ENCODE measurements at regions not wholly inside any gene's neighbourhood (a gene's known extent, or its start where the extent isn't known, plus 50 kb on each side); places are given as distances from the start of the nearest gene placed in this dataset.
"Not testable (repeated sequence)": the region's sequence is repeated elsewhere in the genome, so short reads cannot be mapped to it uniquely, and the experiment has no call there.

DNA sequence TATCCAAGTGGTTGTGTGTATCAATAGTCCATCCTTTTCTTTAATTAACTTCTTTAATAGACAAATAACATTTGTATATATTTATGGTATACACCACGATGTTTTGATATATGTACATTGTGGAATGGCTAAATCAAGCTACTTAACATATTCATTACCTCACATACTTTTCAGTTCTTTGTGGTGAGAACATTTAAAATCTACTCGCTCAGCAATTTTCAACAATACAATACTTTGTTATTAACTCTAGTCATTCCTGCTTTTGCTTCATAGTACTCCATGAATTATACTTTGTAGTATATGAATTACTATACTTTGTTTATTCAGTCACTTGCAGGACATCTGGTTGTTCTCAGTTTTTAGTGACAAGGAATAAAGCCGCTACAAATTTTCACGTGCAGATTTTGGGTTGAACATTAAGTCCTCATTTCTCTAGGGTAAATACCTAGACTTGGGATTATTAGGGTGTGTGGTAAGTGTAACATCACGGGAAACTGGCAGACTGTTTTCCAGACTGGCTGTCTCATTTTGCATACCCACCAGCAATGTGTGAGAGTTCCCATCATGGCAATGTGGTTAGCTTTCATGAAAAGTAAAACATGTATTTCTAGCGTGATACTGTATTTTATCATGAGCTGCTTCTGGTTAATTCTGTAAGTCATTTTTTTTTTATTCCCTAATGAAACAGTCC lies 354.4 kb upstream of the WWC1 start:
- no peaks in the 10 kb centered on the region for H3K36me3 ChIP-seq (ENCODE audit: control insufficient read depth, insufficient read depth, low read length)
- H3K4me3 ChIP-seq (ENCODE audit: low read length): no peak overlapping the region
- H3K27ac ChIP-seq (ENCODE audit: low read length): no peak overlapping the region
- DNase-seq (ENCODE audit: low read depth, low spot score): no peak
- no peaks in the 10 kb centered on the region for H3K9me3 ChIP-seq (ENCODE audit: control insufficient read depth, insufficient read depth, low read length)
- WGBS (ENCODE audit: insufficient coverage, insufficient read length): no CpG with 5 or more reads among the region's 6 CpGs
- no peaks in the 10 kb centered on the region for H3K4me1 ChIP-seq (ENCODE audit: control insufficient read depth, insufficient read depth, low read length)
- no peaks in the 10 kb centered on the region for H3K27me3 ChIP-seq (ENCODE audit: control insufficient read depth, insufficient read depth, low read length)

DNA sequence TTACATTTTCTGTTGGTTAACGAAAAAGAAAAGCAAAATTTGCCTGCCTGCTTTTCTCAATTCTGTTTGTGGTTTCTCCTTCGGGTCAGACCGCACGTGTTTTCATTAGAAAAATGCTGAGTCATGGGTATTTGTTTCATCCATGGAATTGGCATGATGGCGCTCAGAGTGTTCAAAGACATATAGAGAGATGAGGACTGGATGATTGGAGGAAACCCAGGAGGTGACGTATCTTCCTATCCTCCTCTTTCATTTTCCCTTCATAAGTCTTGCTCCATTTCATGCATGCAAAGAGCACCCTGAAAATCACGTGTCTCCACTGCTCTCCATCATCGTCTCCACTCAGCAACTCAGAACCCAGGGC lies 353.8 kb upstream of the WWC1 start:
- no CpG with 5 or more reads among the region's 8 CpGs for WGBS (ENCODE audit: insufficient coverage, insufficient read length)
- H3K27ac ChIP-seq (ENCODE audit: low read length): no peak overlapping the region
- H3K27me3 ChIP-seq (ENCODE audit: control insufficient read depth, insufficient read depth, low read length): no peaks in the 10 kb centered on the region
- no peaks in the 10 kb centered on the region for H3K4me1 ChIP-seq (ENCODE audit: control insufficient read depth, insufficient read depth, low read length)
- no peaks in the 10 kb centered on the region for H3K9me3 ChIP-seq (ENCODE audit: control insufficient read depth, insufficient read depth, low read length)
- no peak for DNase-seq (ENCODE audit: low read depth, low spot score)
- no peak overlapping the region for H3K4me3 ChIP-seq (ENCODE audit: low read length)
- H3K36me3 ChIP-seq (ENCODE audit: control insufficient read depth, insufficient read depth, low read length): no peaks in the 10 kb centered on the region

DNA sequence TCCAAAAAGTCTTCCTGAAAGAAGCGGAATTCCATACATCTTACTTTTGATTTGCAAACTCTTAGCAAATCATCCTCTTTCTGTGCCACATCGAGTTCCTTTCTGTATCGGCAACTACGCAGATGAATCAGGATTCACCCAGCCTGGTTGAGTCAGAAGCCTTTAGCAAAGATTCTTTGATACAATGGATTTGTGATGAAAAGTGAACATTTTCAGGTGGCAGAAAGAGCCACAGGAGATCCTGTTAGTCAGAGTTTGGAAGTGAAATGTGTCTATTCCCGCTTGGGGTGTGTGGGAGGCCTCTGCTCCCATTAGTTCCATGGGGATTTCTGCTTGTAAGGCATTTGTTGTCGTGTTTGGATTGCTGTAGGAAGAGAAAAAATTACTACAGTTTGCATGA lies 351.8 kb upstream of the WWC1 start:
- Histone ChIP-seq H3K27me3 (ENCODE audit: control insufficient read depth, insufficient read depth, low read length) (no peaks in the 10 kb centered on the region), H3K36me3 (ENCODE audit: control insufficient read depth, insufficient read depth, low read length) (no peaks in the 10 kb centered on the region), H3K4me3 (ENCODE audit: low read length) (no peak overlapping the region), H3K9me3 (ENCODE audit: control insufficient read depth, insufficient read depth, low read length) (no peaks in the 10 kb centered on the region), H3K27ac (ENCODE audit: low read length) (no peak overlapping the region), H3K4me1 (ENCODE audit: control insufficient read depth, insufficient read depth, low read length) (no peaks in the 10 kb centered on the region)
- DNase-seq (ENCODE audit: low read depth, low spot score): no peak
- WGBS (ENCODE audit: insufficient coverage, insufficient read length): no CpG with 5 or more reads among the region's 6 CpGs

DNA sequence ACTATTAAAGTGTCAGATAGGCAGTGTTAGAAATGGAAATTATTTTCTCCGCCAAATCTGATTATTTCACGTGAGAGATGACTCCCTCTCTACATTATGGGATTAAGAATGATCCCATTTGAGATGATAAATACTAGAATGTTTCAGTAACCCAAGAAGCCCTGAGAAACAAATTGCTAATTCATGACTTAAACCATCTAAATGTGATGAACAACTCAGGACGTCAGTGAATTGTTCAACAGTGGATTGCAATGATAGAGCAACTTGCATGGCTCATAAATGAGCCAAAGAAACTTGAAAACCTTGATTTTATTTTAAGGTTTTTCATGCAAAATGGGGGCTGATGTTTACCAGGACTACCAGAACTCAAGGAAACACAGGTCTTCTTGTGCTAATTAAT lies 350.5 kb upstream of the WWC1 start:
- Histone ChIP-seq H3K27me3 (ENCODE audit: control insufficient read depth, insufficient read depth, low read length) (no peaks in the 10 kb centered on the region), H3K36me3 (ENCODE audit: control insufficient read depth, insufficient read depth, low read length) (no peaks in the 10 kb centered on the region), H3K4me3 (ENCODE audit: low read length) (no peak overlapping the region), H3K9me3 (ENCODE audit: control insufficient read depth, insufficient read depth, low read length) (no peaks in the 10 kb centered on the region), H3K27ac (ENCODE audit: low read length) (no peak overlapping the region), H3K4me1 (ENCODE audit: control insufficient read depth, insufficient read depth, low read length) (no peaks in the 10 kb centered on the region)
- no CpG with 5 or more reads among the region's 3 CpGs for WGBS (ENCODE audit: insufficient coverage, insufficient read length)
- no peak for DNase-seq (ENCODE audit: low read depth, low spot score)

DNA sequence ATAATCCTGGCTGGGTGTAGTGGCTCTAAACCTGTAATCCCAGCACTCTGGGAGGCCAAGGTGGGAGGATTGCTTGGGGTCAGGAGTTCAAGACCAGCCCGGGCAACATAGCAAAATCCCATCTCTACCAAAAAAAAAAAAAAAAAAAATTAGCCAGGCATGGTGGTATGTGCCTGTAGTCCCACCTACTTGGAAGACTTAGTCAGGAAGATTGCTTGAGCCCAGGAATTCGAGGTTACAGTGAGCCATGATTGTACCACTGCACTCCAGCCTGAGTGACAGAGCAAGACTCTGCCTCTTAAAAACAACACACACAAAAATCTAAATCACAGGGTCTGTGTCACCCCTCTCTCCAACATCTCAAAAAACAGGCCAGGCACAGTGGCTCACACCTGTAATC lies 349.9 kb upstream of the WWC1 start:
- not testable (repeated sequence) for H3K27me3 ChIP-seq (ENCODE audit: control insufficient read depth, insufficient read depth, low read length); DNase-seq (ENCODE audit: low read depth, low spot score); H3K4me3 ChIP-seq (ENCODE audit: low read length); H3K4me1 ChIP-seq (ENCODE audit: control insufficient read depth, insufficient read depth, low read length); H3K9me3 ChIP-seq (ENCODE audit: control insufficient read depth, insufficient read depth, low read length); H3K27ac ChIP-seq (ENCODE audit: low read length); H3K36me3 ChIP-seq (ENCODE audit: control insufficient read depth, insufficient read depth, low read length)
- no CpG with 5 or more reads among the region's 2 CpGs for WGBS (ENCODE audit: insufficient coverage, insufficient read length)

DNA sequence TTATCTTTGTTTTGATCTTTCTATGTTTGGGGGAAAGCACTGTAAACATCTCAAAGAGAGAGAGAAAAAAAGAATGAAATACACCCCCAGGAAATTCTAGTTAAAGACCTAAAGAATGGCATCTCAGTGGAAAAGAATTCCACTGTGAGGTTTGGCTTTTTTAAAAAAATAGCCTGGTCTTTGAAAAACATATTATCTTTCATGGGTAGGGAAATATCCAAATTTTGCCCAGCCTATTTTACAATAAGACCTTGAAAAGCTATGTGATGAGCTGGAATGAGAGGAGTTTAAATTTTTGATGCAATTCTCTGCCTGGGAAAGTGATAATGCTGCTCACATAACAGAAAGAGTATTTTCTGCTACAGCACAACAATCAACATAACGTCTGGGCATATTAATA lies 348.1 kb upstream of the WWC1 start:
- H3K4me1 ChIP-seq (ENCODE audit: control insufficient read depth, insufficient read depth, low read length): no peaks in the 10 kb centered on the region
- no peak overlapping the region for H3K27ac ChIP-seq (ENCODE audit: low read length)
- DNase-seq (ENCODE audit: low read depth, low spot score): no peak
- no peaks in the 10 kb centered on the region for H3K9me3 ChIP-seq (ENCODE audit: control insufficient read depth, insufficient read depth, low read length)
- no peaks in the 10 kb centered on the region for H3K36me3 ChIP-seq (ENCODE audit: control insufficient read depth, insufficient read depth, low read length)
- H3K27me3 ChIP-seq (ENCODE audit: control insufficient read depth, insufficient read depth, low read length): no peaks in the 10 kb centered on the region
- H3K4me3 ChIP-seq (ENCODE audit: low read length): no peak overlapping the region
- no CpG with 5 or more reads among the region's 1 CpG for WGBS (ENCODE audit: insufficient coverage, insufficient read length)

DNA sequence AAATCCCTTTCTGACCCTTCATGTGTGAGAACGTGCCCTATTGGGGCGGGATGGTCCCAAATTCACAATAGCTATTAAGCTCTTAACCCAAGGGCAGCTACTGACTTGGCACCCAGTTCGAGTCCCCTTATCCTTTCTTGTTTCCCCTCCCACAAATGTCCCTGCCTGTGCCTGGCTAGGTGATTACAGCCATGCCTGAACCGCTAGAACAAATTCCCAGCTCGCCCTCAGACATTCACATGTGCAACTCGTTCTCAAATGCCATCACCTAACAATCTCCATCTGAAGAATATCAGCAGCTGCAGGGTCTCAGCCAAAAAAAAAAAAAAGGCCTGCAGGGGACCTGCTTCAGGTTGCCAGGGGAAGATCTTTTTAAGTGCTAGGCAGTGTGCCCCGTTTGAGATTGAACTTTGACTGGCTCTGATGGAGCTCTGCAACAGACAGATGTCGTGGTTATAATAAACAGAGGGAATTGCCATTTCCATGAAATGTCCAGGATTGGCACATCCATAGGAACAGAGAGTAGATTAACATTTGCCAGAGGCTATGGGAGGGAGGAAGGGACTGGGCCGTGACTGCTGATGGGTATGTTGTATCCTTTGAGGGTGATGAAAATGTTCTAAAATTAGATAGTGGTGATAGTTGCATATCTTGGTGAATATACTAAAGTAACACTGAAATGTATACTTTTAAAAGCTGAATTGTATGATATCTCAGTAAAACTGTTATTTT lies 347.2 kb upstream of the WWC1 start:
- no peaks in the 10 kb centered on the region for H3K9me3 ChIP-seq (ENCODE audit: control insufficient read depth, insufficient read depth, low read length)
- H3K27ac ChIP-seq (ENCODE audit: low read length): no peak overlapping the region
- no peak overlapping the region for H3K4me3 ChIP-seq (ENCODE audit: low read length)
- H3K4me1 ChIP-seq (ENCODE audit: control insufficient read depth, insufficient read depth, low read length): no peaks in the 10 kb centered on the region
- no peaks in the 10 kb centered on the region for H3K36me3 ChIP-seq (ENCODE audit: control insufficient read depth, insufficient read depth, low read length)
- no peak for DNase-seq (ENCODE audit: low read depth, low spot score)
- no CpG with 5 or more reads among the region's 9 CpGs for WGBS (ENCODE audit: insufficient coverage, insufficient read length)
- H3K27me3 ChIP-seq (ENCODE audit: control insufficient read depth, insufficient read depth, low read length): no peaks in the 10 kb centered on the region

DNA sequence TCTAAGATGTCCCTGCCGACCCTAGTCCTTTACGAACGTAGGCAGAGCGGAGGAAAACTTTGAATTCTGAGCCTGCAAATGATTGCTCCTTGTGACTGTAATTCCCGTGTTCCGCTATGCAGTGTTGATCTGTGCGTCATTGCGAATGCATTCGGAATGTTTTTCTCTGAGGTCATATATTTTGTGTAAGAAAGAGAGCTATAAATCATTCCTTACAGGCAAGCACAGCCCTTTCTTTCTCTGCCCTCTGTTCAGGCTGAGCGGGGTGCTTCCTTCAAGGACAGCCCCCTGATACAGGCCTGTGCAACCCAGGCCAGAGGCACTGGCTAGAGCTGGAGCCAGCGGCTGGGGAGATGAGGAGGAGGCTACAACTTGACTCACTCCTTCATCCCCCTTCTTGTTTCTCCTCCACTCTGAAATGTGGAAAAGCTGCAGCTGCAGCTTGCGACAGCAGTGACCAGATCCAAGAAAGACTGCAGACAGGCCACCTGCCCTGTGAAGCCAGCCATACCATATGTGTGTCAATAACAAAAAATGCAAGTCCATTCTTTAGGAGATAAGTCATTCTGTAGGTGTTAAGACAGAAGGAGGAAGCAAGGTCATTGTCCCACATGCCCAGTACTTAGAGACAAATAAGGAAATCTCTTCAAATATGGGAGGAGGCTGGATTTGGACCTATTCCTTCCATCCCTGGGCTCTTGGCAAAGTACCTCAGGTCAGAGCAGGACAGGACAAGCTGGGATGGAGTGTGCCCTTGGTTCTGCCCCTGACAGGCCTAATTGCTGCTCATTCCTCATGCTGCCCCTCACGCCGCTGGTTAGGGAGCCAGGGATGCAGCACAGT lies 345.7 kb upstream of the WWC1 start:
- peaks cover 2% of the 10 kb centered on the region; the same call in 1 of the 2 replicates for H3K4me1 ChIP-seq (ENCODE audit: control insufficient read depth, insufficient read depth, low read length)
- H3K27me3 ChIP-seq (ENCODE audit: control insufficient read depth, insufficient read depth, low read length): no peaks in the 10 kb centered on the region
- no peaks in the 10 kb centered on the region for H3K9me3 ChIP-seq (ENCODE audit: control insufficient read depth, insufficient read depth, low read length)
- H3K36me3 ChIP-seq (ENCODE audit: control insufficient read depth, insufficient read depth, low read length): no peaks in the 10 kb centered on the region
- WGBS (ENCODE audit: insufficient coverage, insufficient read length): no CpG with 5 or more reads among the region's 14 CpGs
- no peak overlapping the region for H3K27ac ChIP-seq (ENCODE audit: low read length)
- no peak overlapping the region for H3K4me3 ChIP-seq (ENCODE audit: low read length)
- no peak for DNase-seq (ENCODE audit: low read depth, low spot score)

DNA sequence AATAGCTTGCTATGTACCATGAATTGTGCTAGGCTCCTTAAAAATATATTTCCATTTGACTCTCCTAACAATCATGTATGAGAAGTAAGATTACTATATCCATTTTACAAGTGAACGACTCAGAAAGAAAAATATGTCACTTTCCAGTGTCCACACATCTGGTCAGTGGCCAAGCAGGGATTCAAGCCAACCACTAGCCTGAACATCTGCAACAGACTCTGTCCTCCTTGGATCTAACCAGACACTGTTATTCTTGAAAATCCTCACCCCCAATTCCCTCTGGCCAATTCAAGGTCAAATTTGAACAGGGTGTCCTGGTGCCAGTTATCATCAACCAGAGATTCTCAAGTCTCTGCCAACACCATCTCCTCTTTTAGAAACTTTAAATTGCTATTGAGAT lies 344.1 kb upstream of the WWC1 start:
- Histone ChIP-seq H3K4me3 (ENCODE audit: low read length) (no peak overlapping the region), H3K4me1 (ENCODE audit: control insufficient read depth, insufficient read depth, low read length) (peaks cover 2% of the 10 kb centered on the region; the same call in 1 of the 2 replicates), H3K27me3 (ENCODE audit: control insufficient read depth, insufficient read depth, low read length) (no peaks in the 10 kb centered on the region), H3K9me3 (ENCODE audit: control insufficient read depth, insufficient read depth, low read length) (no peaks in the 10 kb centered on the region), H3K27ac (ENCODE audit: low read length) (no peak overlapping the region), H3K36me3 (ENCODE audit: control insufficient read depth, insufficient read depth, low read length) (no peaks in the 10 kb centered on the region)
- WGBS (ENCODE audit: insufficient coverage, insufficient read length): no CpG with 5 or more reads among the region's 1 CpG
- DNase-seq (ENCODE audit: low read depth, low spot score): no peak

DNA sequence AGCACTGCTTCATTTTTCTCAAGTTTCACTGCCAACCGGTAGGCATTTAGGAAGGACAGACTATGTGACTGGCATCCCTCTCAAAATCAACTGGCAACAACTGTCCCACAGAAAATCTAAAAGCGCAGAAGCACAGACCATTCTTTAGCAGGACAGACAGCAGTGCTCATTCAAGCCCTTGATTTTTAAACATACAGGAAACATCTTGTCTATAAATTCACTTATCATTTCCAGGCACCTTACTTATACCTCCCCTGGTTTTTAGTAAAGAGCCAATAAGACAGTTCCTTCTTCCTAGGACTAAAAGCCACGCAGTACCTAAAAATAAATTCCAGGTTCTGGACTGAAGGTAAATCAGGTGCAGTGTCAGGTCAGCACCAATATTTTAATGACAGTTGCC lies 343.2 kb upstream of the WWC1 start:
- Histone ChIP-seq H3K27me3 (ENCODE audit: control insufficient read depth, insufficient read depth, low read length) (no peaks in the 10 kb centered on the region), H3K4me1 (ENCODE audit: control insufficient read depth, insufficient read depth, low read length) (peaks cover 2% of the 10 kb centered on the region; the same call in 1 of the 2 replicates)

More for the DNA sequence above, 343.2 kb upstream of the WWC1 start:
- WGBS (ENCODE audit: insufficient coverage, insufficient read length): no CpG with 5 or more reads among the region's 3 CpGs
- Histone ChIP-seq H3K27ac (ENCODE audit: low read length) (no peak overlapping the region), H3K9me3 (ENCODE audit: control insufficient read depth, insufficient read depth, low read length) (no peaks in the 10 kb centered on the region), H3K4me3 (ENCODE audit: low read length) (no peak overlapping the region), H3K36me3 (ENCODE audit: control insufficient read depth, insufficient read depth, low read length) (no peaks in the 10 kb centered on the region)
- DNase-seq (ENCODE audit: low read depth, low spot score): no peak
